GM12873 (cell line): ENCODE measurements at regions not wholly inside any gene's neighbourhood (a gene's known extent, or its start where the extent isn't known, plus 50 kb on each side); places are given as distances from the start of the nearest gene placed in this dataset.

Experiments
- TF ChIP-seq, protein P1 (sequence below): IDR thresholded peaks from 2 replicates; pipeline ENCODE4 v1.5.1; 2012; ENCODE audit warnings: low read depth, mild to moderate bottlenecking, moderate library complexity, low read length, control low read depth; ENCODE audit not compliant: insufficient read depth; ENCODE audit errors: missing control alignments

DNA sequence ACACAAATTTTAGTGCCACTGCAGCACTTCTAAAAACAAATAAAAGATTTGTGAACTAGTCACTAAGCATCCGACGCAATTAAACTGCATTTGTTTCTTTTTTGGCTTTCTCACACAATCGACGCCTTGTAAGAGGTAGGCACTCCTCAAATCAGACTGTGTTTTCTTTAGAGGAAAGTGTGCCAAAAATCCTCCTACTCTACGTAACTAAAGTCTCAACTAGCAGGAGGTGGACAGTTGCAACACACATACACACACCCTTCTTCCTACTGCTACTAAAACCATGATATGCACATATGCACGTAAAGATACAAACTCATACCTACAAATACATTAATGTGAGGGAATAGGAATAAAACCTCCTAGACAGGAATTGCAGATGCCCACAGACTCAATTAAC, 844.7 kb upstream of the SOX9 start:
- TF ChIP-seq, protein P1, sequence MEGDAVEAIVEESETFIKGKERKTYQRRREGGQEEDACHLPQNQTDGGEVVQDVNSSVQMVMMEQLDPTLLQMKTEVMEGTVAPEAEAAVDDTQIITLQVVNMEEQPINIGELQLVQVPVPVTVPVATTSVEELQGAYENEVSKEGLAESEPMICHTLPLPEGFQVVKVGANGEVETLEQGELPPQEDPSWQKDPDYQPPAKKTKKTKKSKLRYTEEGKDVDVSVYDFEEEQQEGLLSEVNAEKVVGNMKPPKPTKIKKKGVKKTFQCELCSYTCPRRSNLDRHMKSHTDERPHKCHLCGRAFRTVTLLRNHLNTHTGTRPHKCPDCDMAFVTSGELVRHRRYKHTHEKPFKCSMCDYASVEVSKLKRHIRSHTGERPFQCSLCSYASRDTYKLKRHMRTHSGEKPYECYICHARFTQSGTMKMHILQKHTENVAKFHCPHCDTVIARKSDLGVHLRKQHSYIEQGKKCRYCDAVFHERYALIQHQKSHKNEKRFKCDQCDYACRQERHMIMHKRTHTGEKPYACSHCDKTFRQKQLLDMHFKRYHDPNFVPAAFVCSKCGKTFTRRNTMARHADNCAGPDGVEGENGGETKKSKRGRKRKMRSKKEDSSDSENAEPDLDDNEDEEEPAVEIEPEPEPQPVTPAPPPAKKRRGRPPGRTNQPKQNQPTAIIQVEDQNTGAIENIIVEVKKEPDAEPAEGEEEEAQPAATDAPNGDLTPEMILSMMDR: no peak

DNA sequence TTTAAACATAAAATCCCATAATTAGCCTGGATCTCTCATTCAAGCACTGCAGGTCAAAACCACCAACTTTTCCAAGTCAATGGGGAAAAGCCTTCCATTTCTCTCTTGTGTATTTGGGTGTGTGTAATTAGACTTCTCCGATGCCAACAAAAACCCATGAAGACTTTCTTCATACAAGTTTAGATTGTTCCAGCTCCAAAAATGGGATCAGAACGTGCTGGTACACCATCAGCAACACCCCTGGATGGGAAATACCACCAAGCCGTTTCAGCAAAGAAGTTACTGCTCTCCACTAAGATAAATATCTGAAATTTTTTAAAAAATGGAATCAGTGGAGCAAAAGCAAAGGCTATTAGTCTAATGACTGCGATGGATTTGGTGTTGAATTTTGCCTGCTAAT, 837.3 kb upstream of the SOX9 start:
- TF ChIP-seq, protein P1: no peak

DNA sequence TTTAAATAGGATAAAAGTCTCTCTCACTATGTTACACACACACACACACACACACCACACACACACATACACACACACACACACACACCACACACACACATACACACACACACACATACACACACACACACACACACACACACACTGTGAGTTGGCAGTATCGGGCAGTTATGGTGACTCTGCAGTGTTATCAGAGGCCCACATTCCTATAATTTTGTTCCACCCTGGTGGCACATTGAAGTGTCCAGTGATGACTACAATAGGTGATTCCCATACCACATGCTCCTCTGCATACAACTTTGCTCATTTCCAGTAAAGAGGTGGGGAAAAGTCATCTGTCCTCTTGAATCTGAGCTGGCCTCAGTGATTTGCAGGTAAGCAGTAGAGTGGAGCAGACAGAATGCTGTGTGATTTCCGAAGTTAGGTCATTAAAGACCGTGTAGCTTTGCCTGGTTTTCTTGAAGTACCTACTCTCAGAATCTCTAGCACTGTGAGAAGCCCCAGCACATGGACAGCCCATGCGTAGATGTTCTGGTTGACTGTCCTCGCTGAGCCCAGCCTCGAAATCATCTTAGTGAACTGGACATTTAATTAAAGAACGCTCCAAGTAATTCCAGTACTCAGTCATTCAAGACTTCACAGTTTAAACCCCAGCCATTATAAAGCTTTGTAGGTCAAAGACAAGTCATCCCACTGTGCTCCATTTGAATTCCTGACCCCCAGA, 836.6 kb upstream of the SOX9 start:
- TF ChIP-seq, protein P1: no peak

DNA sequence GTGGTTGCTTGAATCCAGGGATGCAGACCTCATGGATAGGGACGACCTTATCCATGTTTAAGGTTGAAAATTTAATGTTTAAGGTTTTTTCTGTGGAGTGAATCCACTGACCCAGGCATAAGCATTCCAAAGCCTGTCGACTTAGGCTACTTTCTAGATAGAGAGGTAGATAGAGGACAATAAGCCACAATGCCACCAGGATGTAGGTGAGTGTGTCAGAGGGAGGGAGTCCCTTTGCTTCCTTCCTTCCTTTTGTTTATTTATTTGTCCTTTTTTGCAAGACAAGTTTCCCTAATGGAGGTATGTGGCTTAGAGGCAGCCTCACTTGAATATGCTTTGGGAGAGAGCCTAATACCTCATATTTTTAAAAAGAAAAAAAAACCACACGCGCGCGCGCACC, 834.2 kb upstream of the SOX9 start:
- TF ChIP-seq, protein P1: no peak

DNA sequence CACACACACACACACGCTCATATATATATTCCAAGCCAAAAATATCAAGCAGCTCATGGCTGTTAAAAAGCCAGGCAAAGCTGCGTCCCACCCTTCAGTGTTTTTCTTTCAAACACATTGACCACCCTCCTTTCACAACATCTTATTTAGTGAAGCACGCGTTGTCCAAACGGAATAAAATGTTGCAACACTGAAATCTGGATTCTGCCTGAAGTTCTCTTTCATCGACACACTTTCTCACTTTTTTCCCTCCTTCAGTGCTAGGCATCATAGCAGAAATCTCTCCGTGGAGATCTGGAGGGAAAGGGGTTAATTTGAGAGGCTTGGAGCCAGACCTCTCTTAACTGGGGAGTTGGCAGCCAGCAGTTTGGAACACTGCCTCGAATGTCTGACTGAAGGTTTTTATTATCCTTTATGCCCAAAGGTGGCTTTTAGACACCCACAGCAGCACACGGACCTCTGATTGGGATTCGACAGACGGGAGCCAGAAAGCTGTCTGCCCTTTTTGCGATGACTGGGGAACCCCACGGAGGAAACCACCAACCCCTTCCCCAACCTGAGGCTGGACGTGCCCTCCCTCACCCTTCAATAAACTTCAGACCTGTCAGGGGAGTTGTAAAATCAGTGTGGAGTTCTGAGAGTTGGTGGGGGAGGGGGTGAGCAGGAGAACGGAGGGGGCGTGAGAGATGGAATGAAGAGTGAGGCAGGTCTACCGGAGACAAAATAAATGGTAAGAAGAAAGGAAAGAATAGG, 833.6 kb upstream of the SOX9 start:
- TF ChIP-seq, protein P1: no peak

DNA sequence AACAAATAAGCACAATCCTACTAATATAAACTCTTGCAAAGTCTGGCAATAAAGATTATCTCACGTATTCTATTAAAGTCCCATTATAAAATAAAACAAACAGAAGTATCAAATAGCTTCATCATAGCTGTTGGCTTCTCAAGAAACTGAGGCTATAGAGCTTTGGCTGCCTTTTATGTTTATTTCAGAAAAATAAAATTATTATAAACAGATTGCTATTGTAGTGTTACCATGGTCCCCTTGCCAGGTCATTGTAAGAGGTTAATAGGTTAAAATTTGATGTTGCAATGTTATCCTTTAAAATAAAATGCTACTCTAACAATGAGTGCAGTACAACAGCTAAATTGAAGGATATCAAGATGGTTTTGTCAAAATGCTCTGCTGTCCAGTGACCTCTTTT, 828.8 kb upstream of the SOX9 start:
- TF ChIP-seq, protein P1: no peak

DNA sequence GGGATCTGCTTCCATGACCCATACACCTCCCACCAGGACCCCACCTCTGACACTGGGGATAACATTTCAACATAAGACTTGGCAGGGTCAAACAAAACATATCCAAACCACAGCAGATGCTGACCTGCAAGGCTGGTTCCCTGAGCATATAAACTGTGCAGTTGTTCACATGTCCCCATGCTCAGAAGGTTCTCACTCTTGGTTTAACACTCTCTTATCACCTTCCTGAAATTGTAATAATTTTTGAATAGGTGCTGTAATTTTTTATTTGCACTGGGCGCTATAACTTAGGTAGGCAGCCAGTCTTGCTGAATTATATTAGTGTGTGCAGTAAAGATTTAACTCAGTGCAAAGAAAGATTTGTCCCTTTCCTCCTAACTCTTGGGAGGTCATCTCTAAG, 824.8 kb upstream of the SOX9 start:
- TF ChIP-seq, protein P1: no peak
